Endodermal cell (in vitro differentiated cells): ENCODE measurements at regions not wholly inside any gene's neighbourhood (a gene's known extent, or its start where the extent isn't known, plus 50 kb on each side); places are given as distances from the start of the nearest gene placed in this dataset.

Experiments
- DNase-seq: peaks from one replicate; pipeline ENCODE4 v3.0.0-alpha.2; 2017
- H3K27ac ChIP-seq: 2 replicates; pipeline ENCODE4 v1.5.1; 2013; ENCODE audit warnings: mild to moderate bottlenecking, low read depth, low read length, moderate library complexity
- H3K27me3 ChIP-seq: 2 replicates; pipeline ENCODE4 v1.6.1; 2013; ENCODE audit warnings: mild to moderate bottlenecking, low read length, moderate library complexity; ENCODE audit not compliant: insufficient read depth, control insufficient read depth, poor library complexity, severe bottlenecking
- H3K36me3 ChIP-seq: 2 replicates; pipeline ENCODE4 v1.7.0; 2013; ENCODE audit warnings: mild to moderate bottlenecking, low read length, moderate library complexity; ENCODE audit not compliant: control insufficient read depth, insufficient read depth
- H3K4me1 ChIP-seq: one replicate; pipeline ENCODE4 v1.7.0; 2013; ENCODE audit warnings: low read length; ENCODE audit not compliant: control insufficient read depth, insufficient read depth
- H3K4me3 ChIP-seq: 2 replicates; pipeline ENCODE4 v1.5.1; 2013; ENCODE audit warnings: mild to moderate bottlenecking, low read length, moderate library complexity
- H3K9ac ChIP-seq: 2 replicates; pipeline ENCODE4 v1.6.1; 2013; ENCODE audit warnings: mild to moderate bottlenecking, low read length, moderate library complexity; ENCODE audit not compliant: poor library complexity, severe bottlenecking; ENCODE audit errors: extremely low read depth
- H3K9me3 ChIP-seq: 2 replicates; pipeline ENCODE4 v1.6.1; 2013; ENCODE audit warnings: mild to moderate bottlenecking, low read length, moderate library complexity; ENCODE audit not compliant: control insufficient read depth
- H3K27ac Mint-ChIP-seq: 2 replicates; pipeline ENCODE4 v1.8.0; 2020; ENCODE audit warnings: mixed read lengths
- H3K27me3 Mint-ChIP-seq: 2 replicates; pipeline ENCODE4 v1.8.0; 2021; ENCODE audit warnings: mild to moderate bottlenecking, mixed read lengths; ENCODE audit not compliant: insufficient read depth
- H3K36me3 Mint-ChIP-seq: 2 replicates; pipeline ENCODE4 v1.8.0; 2020; ENCODE audit warnings: low read depth, mixed read lengths
- H3K4me1 Mint-ChIP-seq: 2 replicates; pipeline ENCODE4 v1.8.0; 2020; ENCODE audit warnings: mixed read lengths
- H3K4me3 Mint-ChIP-seq: 2 replicates; pipeline ENCODE4 v1.8.0; 2020; ENCODE audit warnings: mild to moderate bottlenecking, moderate library complexity, mixed read lengths
- H3K9me3 Mint-ChIP-seq: 2 replicates; pipeline ENCODE4 v1.8.0; 2020; ENCODE audit warnings: mild to moderate bottlenecking, mixed read lengths
- CTCF ChIP-seq: fragments of 200-600 bp; sonication (generic); conservative IDR thresholded peaks from 2 replicates; pipeline ENCODE4 v1.5.0; 2021; ENCODE audit warnings: antibody characterized with exemption, mild to moderate bottlenecking
- WGBS, 2 experiments: methylation state at CpG; one replicate each; pipeline versions ENCODE4 v1.1.5 to v1.1.7; 2013; ENCODE audit warnings: missing lambda C conversion rate in 2 of 2, mixed read lengths in 1 of 2; ENCODE audit not compliant: insufficient coverage in 1 of 2, insufficient read length in 1 of 2; 5-methylcytosine and 5-hydroxymethylcytosine counted together

DNA sequence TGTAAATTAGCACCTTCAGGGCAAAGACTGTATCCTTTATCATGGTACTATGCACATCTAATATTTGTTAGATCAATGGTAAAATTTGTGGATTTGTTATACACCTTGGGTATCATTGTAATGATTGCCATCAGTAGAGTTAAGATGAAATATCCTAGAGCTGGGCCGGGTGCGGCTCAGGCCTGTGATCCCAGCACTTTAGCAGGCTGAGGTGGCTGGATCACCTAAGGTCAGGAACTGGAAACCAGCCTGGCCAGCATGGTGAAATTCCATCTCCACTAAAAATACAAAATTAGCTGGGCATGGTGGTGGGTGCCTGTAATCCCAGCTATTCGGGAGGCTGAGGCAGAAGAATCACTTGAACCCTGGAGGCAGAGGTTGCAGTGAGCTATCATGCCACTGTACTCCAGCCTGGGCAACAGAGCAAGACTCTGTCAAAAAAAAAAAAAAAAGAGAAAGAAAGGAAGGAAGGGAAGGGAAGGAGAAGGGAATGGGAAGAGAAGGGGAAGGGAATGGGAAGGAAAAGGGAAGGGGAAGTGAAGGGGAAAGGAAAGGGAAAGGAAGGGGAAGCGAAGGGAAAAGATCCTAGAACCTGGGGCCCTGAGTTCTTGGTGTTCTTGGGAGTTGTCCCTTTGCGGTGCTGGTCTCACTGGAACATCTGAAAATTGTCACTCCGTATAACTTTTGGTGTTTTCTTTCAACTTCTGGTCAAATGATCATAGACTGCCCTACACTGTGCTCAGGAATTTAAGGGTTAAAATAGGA, 71.1 kb upstream of the NEUROD1 start:
- Mint-ChIP-seq H3K4me3 (no peak overlapping the region), H3K4me1 (peaks cover 13% of the 10 kb centered on the region), H3K36me3 (no peaks in the 10 kb centered on the region), H3K27me3 (no peaks in the 10 kb centered on the region), H3K9me3 (no peaks in the 10 kb centered on the region), H3K27ac (no peak overlapping the region)
- no peaks in the 10 kb centered on the region for H3K27me3 ChIP-seq
- H3K27ac ChIP-seq: no peak overlapping the region
- TF ChIP-seq CTCF: no peak
- WGBS, 2 experiments: 86 to 93% methylated on average over 1 to 6 of the region's 6 CpGs
- no peak overlapping the region for H3K4me3 ChIP-seq
- no peaks in the 10 kb centered on the region for H3K4me1 ChIP-seq
- no peaks in the 10 kb centered on the region for H3K36me3 ChIP-seq
- no peak overlapping the region for H3K9ac ChIP-seq
- no peak for DNase-seq
- no peaks in the 10 kb centered on the region for H3K9me3 ChIP-seq

- H3K4me1 ChIP-seq: no peaks in the 10 kb centered on the region
- H3K36me3 Mint-ChIP-seq: no peaks in the 10 kb centered on the region
- DNase-seq: no peak
- H3K27ac Mint-ChIP-seq: no peak overlapping the region
- H3K4me3 Mint-ChIP-seq: no peak overlapping the region
- H3K27me3 ChIP-seq: no peaks in the 10 kb centered on the region
- no peaks in the 10 kb centered on the region for H3K9me3 Mint-ChIP-seq
- H3K27me3 Mint-ChIP-seq: no peaks in the 10 kb centered on the region
- H3K27ac ChIP-seq: no peak overlapping the region
- no peaks in the 10 kb centered on the region for H3K9me3 ChIP-seq
- H3K9ac ChIP-seq: no peak overlapping the region
- peaks cover 13% of the 10 kb centered on the region for H3K4me1 Mint-ChIP-seq
- H3K4me3 ChIP-seq: no peak overlapping the region
- no peaks in the 10 kb centered on the region for H3K36me3 ChIP-seq
- no peak for TF ChIP-seq CTCF
- 86 to 89% methylated on average over 1 of the region's 1 CpG for WGBS, 2 experiments
Observed at GRCh38 chr2:181752301-181752700, 72.0 kb upstream of the NEUROD1 start.

DNA sequence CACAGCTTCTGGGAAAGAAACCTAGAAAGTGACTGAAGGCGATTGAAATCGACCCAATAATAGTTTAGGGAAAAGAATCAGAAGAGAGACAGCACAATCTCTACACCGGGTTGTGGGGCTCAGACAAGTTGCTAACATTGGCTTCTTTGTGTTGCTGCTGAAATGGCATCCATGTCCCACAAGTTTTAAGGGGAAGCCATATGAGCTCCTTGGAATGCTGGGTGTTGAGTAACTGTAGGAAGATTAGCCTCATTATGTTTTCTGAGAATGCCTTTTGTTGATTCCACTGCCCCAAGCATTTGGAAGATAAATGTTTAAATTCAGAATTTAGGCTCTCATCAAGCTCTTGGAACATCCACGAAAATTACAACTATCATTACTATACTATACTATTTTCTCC, 73.4 kb upstream of the NEUROD1 start:
- Mint-ChIP-seq H3K4me3 (no peak overlapping the region), H3K27ac (no peak overlapping the region), H3K36me3 (no peaks in the 10 kb centered on the region), H3K27me3 (no peaks in the 10 kb centered on the region), H3K9me3 (no peaks in the 10 kb centered on the region), H3K4me1 (peaks cover 13% of the 10 kb centered on the region)
- Histone ChIP-seq H3K27ac (peak overlapping the region; percentile 6), H3K4me1 (no peaks in the 10 kb centered on the region), H3K9me3 (no peaks in the 10 kb centered on the region), H3K4me3 (no peak overlapping the region), H3K27me3 (no peaks in the 10 kb centered on the region), H3K9ac (no peak overlapping the region), H3K36me3 (no peaks in the 10 kb centered on the region)
- 89 to 94% methylated on average over 4 of the region's 4 CpGs for WGBS, 2 experiments
- no peak for DNase-seq
- no peak for TF ChIP-seq CTCF
